ENCODE measurements at regions not wholly inside any gene's neighbourhood (a gene's known extent, or its start where the extent isn't known, plus 50 kb on each side); places are given as distances from the start of the nearest gene placed in this dataset.
A peak's percentile ranks its signal among the peaks of the same experiment; 100 is the strongest.

DNA sequence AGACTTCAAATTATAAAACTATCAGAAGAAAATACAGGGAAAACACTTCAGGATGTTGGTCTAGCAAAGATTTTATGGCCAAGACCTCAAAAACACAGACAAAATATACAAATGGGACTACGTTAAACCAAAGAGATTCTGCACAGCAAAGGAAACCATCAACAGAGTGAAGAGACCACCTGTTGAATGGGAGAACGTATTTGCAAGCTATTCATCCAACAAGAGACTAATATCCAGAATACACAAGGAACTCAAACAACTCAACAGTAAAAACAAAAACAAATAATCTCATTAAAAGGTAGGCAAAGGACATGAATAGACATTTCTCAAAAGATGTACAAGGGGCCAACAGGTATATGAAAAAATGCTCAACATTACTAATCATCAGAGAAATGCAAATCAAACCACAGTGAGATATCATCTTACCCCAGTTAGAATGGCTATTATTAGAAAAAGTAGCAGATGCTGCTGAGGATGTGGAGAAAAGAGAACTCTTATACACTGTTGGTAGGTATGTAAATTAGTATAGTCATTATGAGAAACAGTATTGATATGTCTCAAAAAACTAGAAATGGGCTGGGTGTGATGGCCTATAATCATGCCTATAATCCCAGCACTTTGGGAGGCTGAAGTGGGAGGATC is 112.6 kb downstream of the LRIG2 start:
- H3K27ac ChIP-seq = no peak overlapping the region
- DNase-seq (no peak), ATAC-seq (ENCODE audit: low FRiP score in 2 of 2) (no peak)
- no peak overlapping the region for H3K4me3 ChIP-seq
- no peaks in the 10 kb centered on the region for H3K4me1 ChIP-seq
- H3K36me3 ChIP-seq = no peaks in the 10 kb centered on the region
- no peaks in the 10 kb centered on the region for H3K9me3 ChIP-seq
- H3K27me3 ChIP-seq = no peaks in the 10 kb centered on the region
- WGBS, 2 donors = 71 to 84% methylated on average over 2 of the region's 2 CpGs
- TF ChIP-seq POLR2AphosphoS5 (IDR thresholded peaks at IDR 0.05) (no peak), POLR2A (IDR thresholded peaks at IDR 0.05) (no peak), EP300 (IDR thresholded peaks at IDR 0.05) (no peak)
- TF ChIP-seq, protein P1, sequence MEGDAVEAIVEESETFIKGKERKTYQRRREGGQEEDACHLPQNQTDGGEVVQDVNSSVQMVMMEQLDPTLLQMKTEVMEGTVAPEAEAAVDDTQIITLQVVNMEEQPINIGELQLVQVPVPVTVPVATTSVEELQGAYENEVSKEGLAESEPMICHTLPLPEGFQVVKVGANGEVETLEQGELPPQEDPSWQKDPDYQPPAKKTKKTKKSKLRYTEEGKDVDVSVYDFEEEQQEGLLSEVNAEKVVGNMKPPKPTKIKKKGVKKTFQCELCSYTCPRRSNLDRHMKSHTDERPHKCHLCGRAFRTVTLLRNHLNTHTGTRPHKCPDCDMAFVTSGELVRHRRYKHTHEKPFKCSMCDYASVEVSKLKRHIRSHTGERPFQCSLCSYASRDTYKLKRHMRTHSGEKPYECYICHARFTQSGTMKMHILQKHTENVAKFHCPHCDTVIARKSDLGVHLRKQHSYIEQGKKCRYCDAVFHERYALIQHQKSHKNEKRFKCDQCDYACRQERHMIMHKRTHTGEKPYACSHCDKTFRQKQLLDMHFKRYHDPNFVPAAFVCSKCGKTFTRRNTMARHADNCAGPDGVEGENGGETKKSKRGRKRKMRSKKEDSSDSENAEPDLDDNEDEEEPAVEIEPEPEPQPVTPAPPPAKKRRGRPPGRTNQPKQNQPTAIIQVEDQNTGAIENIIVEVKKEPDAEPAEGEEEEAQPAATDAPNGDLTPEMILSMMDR (IDR thresholded peaks at IDR 0.05) = no peak

DNA sequence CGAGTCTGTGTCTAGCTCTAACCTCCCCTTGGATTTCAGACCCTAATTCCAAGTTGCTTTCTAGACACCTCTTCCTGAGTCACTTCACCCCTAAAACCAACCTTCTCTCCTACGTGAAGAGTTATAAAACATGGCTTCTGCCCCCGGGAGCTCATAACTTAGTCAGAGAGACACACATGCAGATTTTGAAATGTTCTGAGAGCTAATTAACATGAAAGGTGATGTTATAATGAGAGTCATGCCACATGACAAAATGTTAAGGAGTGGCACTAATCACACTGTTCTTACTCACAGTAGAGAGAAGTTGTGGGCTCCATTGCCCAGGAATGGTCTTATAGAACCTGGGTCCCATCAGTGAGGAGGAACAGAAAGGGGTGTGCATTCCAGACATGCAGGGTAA is 117.1 kb downstream of the LRIG2 start:
- TF ChIP-seq POLR2AphosphoS5 (IDR thresholded peaks at IDR 0.05) (no peak), POLR2A (IDR thresholded peaks at IDR 0.05) (no peak), EP300 (IDR thresholded peaks at IDR 0.05) (no peak)
- TF ChIP-seq, protein P1 (IDR thresholded peaks at IDR 0.05) = no peak
- Histone ChIP-seq H3K4me1 (peaks cover 0 to 5% (median 0%) of the 10 kb centered on the region in 4 donors), H3K4me3 (no peak overlapping the region), H3K9me3 (no peaks in the 10 kb centered on the region), H3K36me3 (no peaks in the 10 kb centered on the region), H3K27ac (no peak overlapping the region), H3K27me3 (no peaks in the 10 kb centered on the region)
- DNase-seq (no peak), ATAC-seq (ENCODE audit: low FRiP score in 2 of 2) (no peak)
- WGBS, 2 donors = 88 to 94% methylated on average over 3 of the region's 3 CpGs

DNA sequence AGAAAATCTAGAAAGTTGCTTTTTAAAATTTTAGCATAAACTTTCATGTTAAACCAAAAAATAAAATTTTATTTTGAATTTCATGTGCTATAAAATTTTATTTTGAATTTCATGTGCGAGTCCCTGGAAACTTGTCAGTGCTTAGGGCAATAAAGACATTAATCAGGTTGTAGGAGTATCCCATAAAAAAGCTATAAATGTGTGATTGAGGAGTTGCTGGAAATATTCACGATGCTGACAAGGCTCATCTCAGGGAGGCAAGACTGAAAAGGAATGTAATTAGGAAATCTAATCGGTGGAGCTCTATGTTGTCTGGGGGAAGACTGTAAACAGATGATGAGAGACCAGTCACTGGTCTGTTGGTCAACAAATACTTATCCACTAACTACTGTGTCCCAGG is 117.9 kb downstream of the LRIG2 start:
- no peak for TF ChIP-seq EP300 (IDR thresholded peaks at IDR 0.05)
- no peak for TF ChIP-seq POLR2A (IDR thresholded peaks at IDR 0.05)
- TF ChIP-seq, protein P1 (IDR thresholded peaks at IDR 0.05) = no peak
- TF ChIP-seq POLR2AphosphoS5 (IDR thresholded peaks at IDR 0.05) = no peak
- DNase-seq = no peak
- Histone ChIP-seq H3K36me3 (no peaks in the 10 kb centered on the region), H3K4me1 (peaks cover 0 to 5% (median 0%) of the 10 kb centered on the region in 4 donors), H3K27me3 (no peaks in the 10 kb centered on the region), H3K4me3 (no peak overlapping the region), H3K9me3 (no peaks in the 10 kb centered on the region), H3K27ac (no peak overlapping the region)
- WGBS, 2 donors = 84 to 91% methylated on average over 3 of the region's 3 CpGs
- no peak for ATAC-seq (ENCODE audit: low FRiP score in 2 of 2)

DNA sequence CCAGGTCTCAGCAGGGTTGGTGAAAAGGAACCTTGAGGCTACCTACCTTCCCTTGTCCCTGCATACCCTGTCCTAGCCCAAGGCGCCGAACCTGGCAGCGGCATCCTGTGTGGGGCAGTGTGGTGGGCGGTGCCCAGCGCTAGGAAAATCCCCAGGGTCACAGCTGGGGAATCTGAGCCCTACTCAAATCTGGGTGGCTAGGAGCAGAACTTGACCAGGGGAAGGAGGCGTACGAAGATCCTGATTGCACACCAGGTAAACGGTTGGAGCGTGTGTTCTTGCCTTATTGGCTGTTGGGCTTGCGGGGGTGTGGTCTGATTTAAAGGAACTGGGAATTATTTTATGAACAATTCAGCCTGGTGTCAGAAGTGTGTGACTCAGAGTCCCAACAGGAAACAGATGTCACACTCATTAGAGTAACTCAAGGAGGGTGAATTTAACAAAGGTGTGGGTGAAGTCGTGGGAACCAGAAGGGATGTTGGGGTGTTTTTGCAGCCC is 118.6 kb downstream of the LRIG2 start:
- Histone ChIP-seq H3K27me3 (no peaks in the 10 kb centered on the region), H3K27ac (no peak overlapping the region), H3K4me3 (no peak overlapping the region), H3K4me1 (peaks cover 0 to 5% (median 0%) of the 10 kb centered on the region in 4 donors), H3K9me3 (no peaks in the 10 kb centered on the region), H3K36me3 (no peaks in the 10 kb centered on the region)
- 83 to 88% methylated on average over 10 to 11 of the region's 11 CpGs for WGBS, 2 donors
- TF ChIP-seq, protein P1 (IDR thresholded peaks at IDR 0.05) = no peak
- TF ChIP-seq POLR2AphosphoS5 (IDR thresholded peaks at IDR 0.05) = no peak
- TF ChIP-seq POLR2A (IDR thresholded peaks at IDR 0.05) = no peak
- TF ChIP-seq EP300 (IDR thresholded peaks at IDR 0.05) = no peak
- no peak for ATAC-seq (ENCODE audit: low FRiP score in 2 of 2)
- DNase-seq = peak in 1 of 2 donors; percentile 48

DNA sequence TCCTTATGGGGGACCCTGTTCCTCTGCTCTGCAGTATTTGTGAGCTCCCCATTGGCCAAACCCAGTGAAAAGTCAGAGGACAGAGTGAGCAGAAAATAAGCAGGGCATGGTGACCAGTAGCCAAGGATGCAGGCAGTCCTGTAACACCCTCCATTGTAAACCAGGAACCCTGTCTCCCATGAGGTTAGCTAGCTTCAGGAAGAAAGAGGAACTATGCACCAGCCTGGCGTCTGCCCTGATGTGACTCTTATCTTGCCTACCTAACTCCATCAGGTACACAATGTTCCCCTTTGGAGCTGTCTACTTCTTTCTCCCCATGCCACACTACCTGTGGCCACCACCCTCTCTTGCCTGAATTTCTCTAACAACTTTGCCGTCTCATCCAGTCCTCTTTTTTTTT is 119.2 kb downstream of the LRIG2 start:
- no peak for TF ChIP-seq EP300 (IDR thresholded peaks at IDR 0.05)
- no peak for TF ChIP-seq POLR2A (IDR thresholded peaks at IDR 0.05)
- no peak for TF ChIP-seq POLR2AphosphoS5 (IDR thresholded peaks at IDR 0.05)
- TF ChIP-seq, protein P1 (IDR thresholded peaks at IDR 0.05) = no peak
- Histone ChIP-seq H3K4me3 (no peak overlapping the region), H3K27ac (no peak overlapping the region), H3K36me3 (no peaks in the 10 kb centered on the region), H3K27me3 (no peaks in the 10 kb centered on the region), H3K4me1 (peaks cover 0 to 5% (median 0%) of the 10 kb centered on the region in 4 donors), H3K9me3 (no peaks in the 10 kb centered on the region)
- WGBS, 2 donors = 65 to 75% methylated on average over 2 of the region's 2 CpGs
- ATAC-seq (ENCODE audit: low FRiP score in 2 of 2) = no peak
- no peak for DNase-seq

Measured in upper lobe of left lung (tissue), 6 donors.